Loucy (cell line): ENCODE measurements at regions not wholly inside any gene's neighbourhood (a gene's known extent, or its start where the extent isn't known, plus 50 kb on each side); places are given as distances from the start of the nearest gene placed in this dataset.

Experiments used
- H2AFZ ChIP-seq: fragments of 200-600 bp; sonication (generic); 2 replicates; pipeline ENCODE4 v1.6.0; 2016; ENCODE audit warnings: antibody characterized with exemption, mild to moderate bottlenecking, low read length, moderate library complexity
- H3F3A ChIP-seq: fragments of 200-600 bp; 2 replicates; pipeline ENCODE4 v1.6.0; 2016; ENCODE audit warnings: antibody characterized with exemption, low read depth, mild to moderate bottlenecking
- H3K27me3 ChIP-seq: fragments of 200-600 bp; sonication (generic); 2 replicates; pipeline ENCODE4 v1.6.1; 2014; ENCODE audit warnings: low read length, mild to moderate bottlenecking; ENCODE audit not compliant: insufficient read depth, poor library complexity, severe bottlenecking
- H3K36me3 ChIP-seq: fragments of 200-600 bp; sonication (generic); 2 replicates; pipeline ENCODE4 v1.6.1; 2016; ENCODE audit warnings: low read length; ENCODE audit not compliant: insufficient read depth
- H3K4me1 ChIP-seq: fragments of 200-600 bp; sonication (generic); 2 replicates; pipeline ENCODE4 v1.5.1; 2014; ENCODE audit warnings: low read length, mild to moderate bottlenecking; ENCODE audit not compliant: insufficient read depth, poor library complexity, severe bottlenecking
- H3K4me2 ChIP-seq: fragments of 200-600 bp; sonication (generic); 2 replicates; pipeline ENCODE4 v1.6.0; 2014; ENCODE audit warnings: antibody characterized with exemption, low read length, low read depth, mild to moderate bottlenecking; ENCODE audit not compliant: poor library complexity, severe bottlenecking
- H3K4me3 ChIP-seq: fragments of 200-600 bp; sonication (generic); 2 replicates; pipeline ENCODE4 v1.5.1; 2014; ENCODE audit warnings: low read length, mild to moderate bottlenecking, mixed read lengths; ENCODE audit not compliant: poor library complexity, severe bottlenecking
- H3K79me2 ChIP-seq: fragments of 200-600 bp; sonication (generic); 2 replicates; pipeline ENCODE4 v1.6.1; 2014; ENCODE audit warnings: low read length; ENCODE audit not compliant: insufficient read depth
- H3K9ac ChIP-seq: fragments of 200-600 bp; sonication (generic); 2 replicates; pipeline ENCODE4 v1.6.0; 2014; ENCODE audit warnings: mild to moderate bottlenecking, low read depth, low read length, moderate library complexity; ENCODE audit not compliant: poor library complexity, severe bottlenecking
- H3K9me2 ChIP-seq: fragments of 200-600 bp; sonication (generic); replicated peaks from 2 replicates; pipeline ENCODE4 v1.6.1; 2016; ENCODE audit warnings: low read depth, low read length, mixed read lengths
- H3K9me3 ChIP-seq: fragments of 200-600 bp; sonication (generic); 2 replicates; pipeline ENCODE4 v1.6.1; 2014; ENCODE audit warnings: mild to moderate bottlenecking, antibody characterized with exemption, low read length, low read depth; ENCODE audit not compliant: insufficient read depth
- H4K20me1 ChIP-seq: fragments of 200-600 bp; sonication (generic); 2 replicates; pipeline ENCODE4 v1.6.0; 2014; ENCODE audit warnings: antibody characterized with exemption, low read length, mild to moderate bottlenecking; ENCODE audit not compliant: insufficient read depth, poor library complexity, severe bottlenecking
- CTCF ChIP-seq: fragments of 200-600 bp; sonication (generic); conservative IDR thresholded peaks from 2 replicates; pipeline ENCODE4 v1.5.1; 2014; ENCODE audit warnings: mild to moderate bottlenecking, antibody characterized with exemption, low read length
- EZH2phosphoT487 ChIP-seq: fragments of 200-600 bp; IDR thresholded peaks from 2 replicates; pipeline ENCODE4 v1.6.1; 2018; ENCODE audit warnings: antibody characterized with exemption, mild to moderate bottlenecking, moderate library complexity, borderline replicate concordance

GRCh38 chr5:148950471-148950863 lies 112.4 kb downstream of the SH3TC2 start:
- no peaks in the 10 kb centered on the region for H3K9me2 ChIP-seq
- no peaks in the 10 kb centered on the region for H3K79me2 ChIP-seq
- no peaks in the 10 kb centered on the region for H3F3A ChIP-seq
- peaks cover 32% of the 10 kb centered on the region for H3K4me1 ChIP-seq
- H2AFZ ChIP-seq, result no peak overlapping the region
- H4K20me1 ChIP-seq, result no peaks in the 10 kb centered on the region
- H3K9me3 ChIP-seq, result no peaks in the 10 kb centered on the region
- H3K4me3 ChIP-seq, result no peak overlapping the region
- H3K4me2 ChIP-seq, result no peak overlapping the region
- no peak for TF ChIP-seq EZH2phosphoT487
- no peak for TF ChIP-seq CTCF
- H3K27me3 ChIP-seq, result no peaks in the 10 kb centered on the region
- H3K36me3 ChIP-seq, result no peaks in the 10 kb centered on the region
- H3K9ac ChIP-seq, result no peak overlapping the region

GRCh38 chr5:148950892-148951291 lies 112.0 kb downstream of the SH3TC2 start:
- H3K4me1 ChIP-seq, result peaks cover 32% of the 10 kb centered on the region
- no peak overlapping the region for H2AFZ ChIP-seq
- H4K20me1 ChIP-seq, result no peaks in the 10 kb centered on the region
- no peaks in the 10 kb centered on the region for H3K9me3 ChIP-seq
- H3K4me3 ChIP-seq, result no peak overlapping the region
- H3K9ac ChIP-seq, result no peak overlapping the region
- TF ChIP-seq EZH2phosphoT487, result no peak
- TF ChIP-seq CTCF, result no peak
- no peaks in the 10 kb centered on the region for H3F3A ChIP-seq
- H3K27me3 ChIP-seq, result no peaks in the 10 kb centered on the region
- no peaks in the 10 kb centered on the region for H3K79me2 ChIP-seq
- H3K4me2 ChIP-seq, result no peak overlapping the region
- H3K9me2 ChIP-seq, result no peaks in the 10 kb centered on the region
- no peaks in the 10 kb centered on the region for H3K36me3 ChIP-seq

GRCh38 chr5:148951612-148952011 lies 111.2 kb downstream of the SH3TC2 start:
- no peaks in the 10 kb centered on the region for H3K79me2 ChIP-seq
- H2AFZ ChIP-seq, result no peak overlapping the region
- no peak overlapping the region for H3K4me3 ChIP-seq
- H3K36me3 ChIP-seq, result no peaks in the 10 kb centered on the region
- H3K9ac ChIP-seq, result no peak overlapping the region
- H3K9me2 ChIP-seq, result no peaks in the 10 kb centered on the region
- H4K20me1 ChIP-seq, result no peaks in the 10 kb centered on the region
- no peaks in the 10 kb centered on the region for H3K9me3 ChIP-seq
- peaks cover 32% of the 10 kb centered on the region for H3K4me1 ChIP-seq
- H3K27me3 ChIP-seq, result no peaks in the 10 kb centered on the region
- H3F3A ChIP-seq, result no peaks in the 10 kb centered on the region
- no peak overlapping the region for H3K4me2 ChIP-seq
- TF ChIP-seq EZH2phosphoT487, result no peak
- no peak for TF ChIP-seq CTCF
